Hepatocyte (in vitro differentiated cells): ENCODE measurements at regions not wholly inside any gene's neighbourhood (a gene's known extent, or its start where the extent isn't known, plus 50 kb on each side); places are given as distances from the start of the nearest gene placed in this dataset.

Experiments used
- EZH2 ChIP-seq: fragments of 200-600 bp; sonication (generic); IDR thresholded peaks from 2 replicates; pipeline ENCODE4 v1.6.1; 2016; ENCODE audit warnings: antibody characterized with exemption, mild to moderate bottlenecking, borderline replicate concordance
- TF ChIP-seq, protein P1 (sequence below): fragments of 200-600 bp; sonication (generic); IDR thresholded peaks from 2 replicates; pipeline ENCODE4 v1.5.1; 2016; ENCODE audit warnings: antibody characterized with exemption, mild to moderate bottlenecking; ENCODE audit not compliant: poor library complexity

DNA sequence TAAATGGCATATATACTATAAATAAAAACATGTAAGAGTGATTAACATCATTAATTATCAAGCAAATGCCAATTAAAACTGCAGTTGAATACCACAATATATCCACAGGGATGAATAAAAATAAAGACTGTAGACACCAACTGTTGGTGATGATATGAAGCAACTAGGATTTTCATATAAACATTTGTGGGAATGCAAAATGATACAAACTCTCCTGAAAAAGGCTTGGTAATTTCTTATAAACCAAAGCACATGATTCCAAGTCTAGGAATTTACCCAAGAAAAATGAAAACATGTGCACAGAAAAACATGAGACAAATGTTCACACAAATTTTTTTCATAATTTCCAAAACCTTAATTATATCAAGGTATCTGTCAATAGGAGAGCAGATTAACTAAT lies 448.1 kb downstream of the ETV1 start:
- TF ChIP-seq, protein P1, sequence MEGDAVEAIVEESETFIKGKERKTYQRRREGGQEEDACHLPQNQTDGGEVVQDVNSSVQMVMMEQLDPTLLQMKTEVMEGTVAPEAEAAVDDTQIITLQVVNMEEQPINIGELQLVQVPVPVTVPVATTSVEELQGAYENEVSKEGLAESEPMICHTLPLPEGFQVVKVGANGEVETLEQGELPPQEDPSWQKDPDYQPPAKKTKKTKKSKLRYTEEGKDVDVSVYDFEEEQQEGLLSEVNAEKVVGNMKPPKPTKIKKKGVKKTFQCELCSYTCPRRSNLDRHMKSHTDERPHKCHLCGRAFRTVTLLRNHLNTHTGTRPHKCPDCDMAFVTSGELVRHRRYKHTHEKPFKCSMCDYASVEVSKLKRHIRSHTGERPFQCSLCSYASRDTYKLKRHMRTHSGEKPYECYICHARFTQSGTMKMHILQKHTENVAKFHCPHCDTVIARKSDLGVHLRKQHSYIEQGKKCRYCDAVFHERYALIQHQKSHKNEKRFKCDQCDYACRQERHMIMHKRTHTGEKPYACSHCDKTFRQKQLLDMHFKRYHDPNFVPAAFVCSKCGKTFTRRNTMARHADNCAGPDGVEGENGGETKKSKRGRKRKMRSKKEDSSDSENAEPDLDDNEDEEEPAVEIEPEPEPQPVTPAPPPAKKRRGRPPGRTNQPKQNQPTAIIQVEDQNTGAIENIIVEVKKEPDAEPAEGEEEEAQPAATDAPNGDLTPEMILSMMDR = no peak
- no peak for TF ChIP-seq EZH2
